ENCODE measurements at regions not wholly inside any gene's neighbourhood (a gene's known extent, or its start where the extent isn't known, plus 50 kb on each side); places are given as distances from the start of the nearest gene placed in this dataset.

DNA sequence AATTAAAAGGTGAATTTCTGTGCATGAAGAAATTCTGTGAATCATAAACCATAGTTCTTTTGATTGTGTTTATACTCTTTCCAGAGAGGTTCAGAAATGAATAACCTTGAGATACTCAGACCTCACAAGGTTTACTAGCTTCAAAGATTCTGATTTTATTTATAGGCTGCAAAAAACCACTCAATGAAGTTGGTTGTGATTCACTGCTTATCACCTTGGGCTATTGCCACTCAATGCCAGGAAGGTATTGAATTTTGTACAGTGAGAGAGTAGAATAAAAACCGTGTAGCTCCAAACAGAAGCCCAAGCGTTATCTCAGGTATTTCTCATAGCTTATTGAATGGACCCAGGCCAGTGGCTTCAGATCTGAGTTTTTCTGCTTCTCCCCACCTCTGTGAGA lies 118.7 kb downstream of the FHIP1A start:
- Histone ChIP-seq H3K9ac (ENCODE audit: low read length) (no peak overlapping the region), H3K27me3 (ENCODE audit: low read length) (no peaks in the 10 kb centered on the region), H3K9me2 (replicated peaks; ENCODE audit: insufficient read depth, low read length) (no peaks in the 10 kb centered on the region), H2AFZ (ENCODE audit: low read length) (no peak overlapping the region), H3K4me2 (ENCODE audit: low read depth, low read length, poor library complexity, severe bottlenecking) (no peak overlapping the region), H3K9me3 (ENCODE audit: low read length) (no peaks in the 10 kb centered on the region), H3K79me2 (ENCODE audit: low read length) (no peaks in the 10 kb centered on the region), H3K4me3 (ENCODE audit: low read length) (no peak overlapping the region), H3K4me1 (ENCODE audit: low read length) (no peaks in the 10 kb centered on the region), H3K27ac (ENCODE audit: low read length) (no peak overlapping the region), H3K36me3 (ENCODE audit: insufficient read depth, low read length) (no peaks in the 10 kb centered on the region), H4K20me1 (ENCODE audit: insufficient read depth, low read depth, low read length) (no peaks in the 10 kb centered on the region)
- no peak for DNase-seq

DNA sequence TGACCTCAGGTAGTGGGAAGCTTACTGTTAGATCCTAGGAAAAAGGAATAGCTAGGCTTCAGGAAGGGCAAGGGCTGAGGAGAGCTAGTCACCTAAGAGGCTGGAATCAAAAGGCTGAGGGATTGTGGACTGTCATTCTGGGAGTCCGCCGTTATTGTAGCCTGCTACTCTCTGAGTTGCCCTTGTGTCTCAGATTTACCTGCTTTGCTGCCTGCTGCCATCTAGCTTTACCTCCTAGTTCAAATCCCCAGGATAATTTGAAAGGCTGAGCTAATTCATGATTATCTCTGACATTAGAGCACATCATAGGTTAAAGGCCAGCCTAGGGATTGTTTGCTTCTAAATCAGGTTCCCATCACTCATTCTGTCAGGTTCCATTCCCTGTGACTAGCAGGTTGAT lies 120.2 kb downstream of the FHIP1A start:
- no peaks in the 10 kb centered on the region for H3K4me1 ChIP-seq (ENCODE audit: low read length)
- no peak overlapping the region for H3K27ac ChIP-seq (ENCODE audit: low read length)
- H2AFZ ChIP-seq (ENCODE audit: low read length): no peak overlapping the region
- no peaks in the 10 kb centered on the region for H3K9me3 ChIP-seq (ENCODE audit: low read length)
- no peaks in the 10 kb centered on the region for H3K36me3 ChIP-seq (ENCODE audit: insufficient read depth, low read length)
- H3K79me2 ChIP-seq (ENCODE audit: low read length): no peaks in the 10 kb centered on the region
- H3K4me2 ChIP-seq (ENCODE audit: low read depth, low read length, poor library complexity, severe bottlenecking): no peak overlapping the region
- no peaks in the 10 kb centered on the region for H3K27me3 ChIP-seq (ENCODE audit: low read length)
- H3K9me2 ChIP-seq (replicated peaks; ENCODE audit: insufficient read depth, low read length): no peaks in the 10 kb centered on the region
- no peak overlapping the region for H3K4me3 ChIP-seq (ENCODE audit: low read length)
- DNase-seq: no peak
- H3K9ac ChIP-seq (ENCODE audit: low read length): no peak overlapping the region
- no peaks in the 10 kb centered on the region for H4K20me1 ChIP-seq (ENCODE audit: insufficient read depth, low read depth, low read length)

DNA sequence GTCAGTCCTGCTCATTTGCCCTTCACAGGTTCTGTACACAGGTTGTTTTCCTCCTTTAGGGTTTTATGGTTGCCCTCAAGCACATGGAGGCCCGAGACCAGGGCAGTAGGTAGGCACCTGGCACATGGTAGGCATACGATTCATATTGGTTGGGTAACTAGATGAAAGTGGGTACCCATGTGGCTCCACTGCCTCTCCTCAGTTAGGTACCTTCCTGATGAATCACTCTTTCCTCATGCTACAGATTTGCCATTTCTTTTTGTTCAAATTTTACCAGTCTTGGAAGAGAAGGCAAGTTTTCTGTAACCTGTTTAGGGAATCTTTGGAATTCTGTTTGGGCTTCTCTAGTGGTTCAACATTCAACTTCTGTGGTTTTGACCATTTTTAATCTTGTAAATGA lies 121.3 kb downstream of the FHIP1A start:
- Histone ChIP-seq H3K27me3 (ENCODE audit: low read length) (no peaks in the 10 kb centered on the region), H3K9me3 (ENCODE audit: low read length) (no peaks in the 10 kb centered on the region), H4K20me1 (ENCODE audit: insufficient read depth, low read depth, low read length) (no peaks in the 10 kb centered on the region), H3K4me2 (ENCODE audit: low read depth, low read length, poor library complexity, severe bottlenecking) (no peak overlapping the region), H3K9ac (ENCODE audit: low read length) (no peak overlapping the region), H3K9me2 (replicated peaks; ENCODE audit: insufficient read depth, low read length) (no peaks in the 10 kb centered on the region), H3K4me3 (ENCODE audit: low read length) (no peak overlapping the region), H3K79me2 (ENCODE audit: low read length) (no peaks in the 10 kb centered on the region), H3K4me1 (ENCODE audit: low read length) (no peaks in the 10 kb centered on the region), H3K27ac (ENCODE audit: low read length) (no peak overlapping the region), H3K36me3 (ENCODE audit: insufficient read depth, low read length) (no peaks in the 10 kb centered on the region), H2AFZ (ENCODE audit: low read length) (no peak overlapping the region)
- no peak for DNase-seq

DNA sequence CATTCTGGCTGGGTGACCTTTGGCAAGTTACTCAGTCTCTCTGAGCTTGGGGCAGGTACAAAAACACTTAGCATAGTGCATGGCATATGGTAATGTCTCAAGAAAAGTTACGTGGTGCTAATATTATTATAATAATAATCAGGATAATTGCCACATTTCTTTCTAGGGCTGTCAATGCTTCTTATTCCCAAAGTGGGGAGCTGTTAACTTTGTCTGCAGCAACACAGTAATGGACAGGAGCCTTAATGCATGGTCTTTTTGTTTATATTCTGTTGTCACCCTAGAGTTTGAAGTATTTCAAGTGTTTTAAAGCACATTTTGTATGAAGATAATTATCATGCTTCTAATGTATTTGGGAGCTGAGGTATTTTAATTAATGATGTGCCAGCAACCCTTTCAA lies 121.8 kb downstream of the FHIP1A start:
- H3K4me2 ChIP-seq (ENCODE audit: low read depth, low read length, poor library complexity, severe bottlenecking): no peak overlapping the region
- H3K27ac ChIP-seq (ENCODE audit: low read length): no peak overlapping the region
- H3K27me3 ChIP-seq (ENCODE audit: low read length): no peaks in the 10 kb centered on the region
- H2AFZ ChIP-seq (ENCODE audit: low read length): no peak overlapping the region
- no peaks in the 10 kb centered on the region for H3K36me3 ChIP-seq (ENCODE audit: insufficient read depth, low read length)
- H3K4me1 ChIP-seq (ENCODE audit: low read length): no peaks in the 10 kb centered on the region
- peak; percentile 57 for DNase-seq
- H3K9ac ChIP-seq (ENCODE audit: low read length): no peak overlapping the region
- H3K9me3 ChIP-seq (ENCODE audit: low read length): no peaks in the 10 kb centered on the region
- H3K79me2 ChIP-seq (ENCODE audit: low read length): no peaks in the 10 kb centered on the region
- no peaks in the 10 kb centered on the region for H4K20me1 ChIP-seq (ENCODE audit: insufficient read depth, low read depth, low read length)
- H3K9me2 ChIP-seq (replicated peaks; ENCODE audit: insufficient read depth, low read length): no peaks in the 10 kb centered on the region
- H3K4me3 ChIP-seq (ENCODE audit: low read length): no peak overlapping the region

DNA sequence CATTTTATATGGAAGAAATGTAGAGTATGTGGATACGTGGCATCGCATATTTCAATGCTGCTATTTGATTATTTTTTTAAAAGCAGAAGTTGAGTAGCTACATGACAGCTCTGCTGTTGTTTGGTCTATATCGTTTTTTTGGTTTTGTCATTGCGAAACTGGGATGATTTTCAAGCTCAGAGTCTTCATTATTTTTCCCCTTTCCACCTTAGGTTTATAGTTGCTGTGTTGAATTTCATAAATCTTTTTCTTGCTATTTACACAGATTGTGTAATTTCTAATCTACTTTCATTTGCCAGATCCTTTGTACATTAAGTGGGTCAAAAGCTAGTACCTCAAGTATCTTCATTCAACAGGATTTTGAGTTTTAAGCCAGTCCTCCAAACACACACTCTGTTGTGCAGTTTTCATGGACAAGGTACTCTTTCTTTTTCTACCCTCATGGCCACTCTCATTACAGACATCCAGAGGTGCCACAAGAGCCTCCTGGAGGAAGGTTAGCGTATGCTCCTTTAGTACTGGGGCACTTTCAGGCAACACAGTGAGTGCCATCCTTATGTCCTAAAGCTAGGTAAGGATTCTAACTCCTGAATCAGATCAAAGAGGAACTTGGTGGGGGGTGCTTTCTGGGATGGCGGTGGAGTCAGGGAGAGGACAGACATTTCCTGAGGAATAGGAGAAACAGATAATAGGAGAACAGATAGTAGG lies 123.2 kb downstream of the FHIP1A start:
- Histone ChIP-seq H4K20me1 (ENCODE audit: insufficient read depth, low read depth, low read length) (no peaks in the 10 kb centered on the region), H3K9ac (ENCODE audit: low read length) (no peak overlapping the region), H3K79me2 (ENCODE audit: low read length) (no peaks in the 10 kb centered on the region), H3K4me3 (ENCODE audit: low read length) (no peak overlapping the region), H3K4me1 (ENCODE audit: low read length) (no peaks in the 10 kb centered on the region), H3K27me3 (ENCODE audit: low read length) (no peaks in the 10 kb centered on the region), H2AFZ (ENCODE audit: low read length) (no peak overlapping the region), H3K9me2 (replicated peaks; ENCODE audit: insufficient read depth, low read length) (no peaks in the 10 kb centered on the region), H3K27ac (ENCODE audit: low read length) (no peak overlapping the region), H3K9me3 (ENCODE audit: low read length) (no peaks in the 10 kb centered on the region), H3K36me3 (ENCODE audit: insufficient read depth, low read length) (no peaks in the 10 kb centered on the region), H3K4me2 (ENCODE audit: low read depth, low read length, poor library complexity, severe bottlenecking) (no peak overlapping the region)
- no peak for DNase-seq

DNA sequence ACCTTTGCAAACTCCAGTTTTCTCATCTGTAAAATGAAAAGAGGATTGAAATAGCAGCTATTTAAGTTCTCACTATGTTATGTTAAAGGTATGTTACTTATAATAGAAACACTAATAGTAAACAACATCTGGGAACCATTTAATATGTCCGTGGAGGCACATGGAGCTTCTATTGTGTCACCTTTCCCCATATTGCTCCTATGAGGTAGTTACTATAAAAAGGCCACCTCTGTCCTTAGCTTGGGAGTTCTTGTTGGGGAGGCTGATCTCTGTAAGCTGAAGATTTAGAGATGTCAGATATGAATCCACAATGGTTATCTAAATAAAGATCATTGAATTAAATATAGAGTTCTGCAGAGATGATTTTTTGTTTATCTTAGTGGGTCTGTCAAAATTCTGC lies 125.2 kb downstream of the FHIP1A start:
- Histone ChIP-seq H3K36me3 (ENCODE audit: insufficient read depth, low read length) (no peaks in the 10 kb centered on the region), H3K4me3 (ENCODE audit: low read length) (no peak overlapping the region), H2AFZ (ENCODE audit: low read length) (no peak overlapping the region), H3K9me3 (ENCODE audit: low read length) (no peaks in the 10 kb centered on the region), H3K27ac (ENCODE audit: low read length) (no peak overlapping the region), H3K9me2 (replicated peaks; ENCODE audit: insufficient read depth, low read length) (no peaks in the 10 kb centered on the region), H3K9ac (ENCODE audit: low read length) (no peak overlapping the region), H3K4me2 (ENCODE audit: low read depth, low read length, poor library complexity, severe bottlenecking) (no peak overlapping the region), H4K20me1 (ENCODE audit: insufficient read depth, low read depth, low read length) (no peaks in the 10 kb centered on the region), H3K79me2 (ENCODE audit: low read length) (no peaks in the 10 kb centered on the region), H3K4me1 (ENCODE audit: low read length) (no peaks in the 10 kb centered on the region), H3K27me3 (ENCODE audit: low read length) (no peaks in the 10 kb centered on the region)
- DNase-seq: no peak

DNA sequence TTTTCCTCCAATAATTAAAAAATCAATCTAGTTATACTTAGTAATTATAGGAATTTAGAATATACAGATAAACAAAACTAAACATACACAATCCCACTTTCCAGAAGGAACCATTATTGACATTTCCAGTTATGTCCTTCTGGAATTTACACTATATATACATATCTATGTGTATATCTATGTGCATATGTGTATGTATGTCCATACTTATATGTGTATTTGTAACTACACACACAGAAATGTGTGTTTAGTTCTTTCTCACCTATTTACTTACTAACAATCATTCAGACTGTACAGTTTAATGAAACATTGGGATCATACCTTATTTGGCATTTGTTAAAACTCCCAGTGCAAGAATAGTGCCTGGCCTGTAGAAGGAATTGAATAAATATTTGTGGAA lies 126.4 kb downstream of the FHIP1A start:
- Histone ChIP-seq H3K4me3 (ENCODE audit: low read length) (no peak overlapping the region), H3K9ac (ENCODE audit: low read length) (no peak overlapping the region), H3K4me2 (ENCODE audit: low read depth, low read length, poor library complexity, severe bottlenecking) (no peak overlapping the region), H4K20me1 (ENCODE audit: insufficient read depth, low read depth, low read length) (no peaks in the 10 kb centered on the region), H2AFZ (ENCODE audit: low read length) (no peak overlapping the region), H3K4me1 (ENCODE audit: low read length) (no peaks in the 10 kb centered on the region), H3K79me2 (ENCODE audit: low read length) (no peaks in the 10 kb centered on the region), H3K9me2 (replicated peaks; ENCODE audit: insufficient read depth, low read length) (no peaks in the 10 kb centered on the region), H3K27me3 (ENCODE audit: low read length) (no peaks in the 10 kb centered on the region), H3K9me3 (ENCODE audit: low read length) (no peaks in the 10 kb centered on the region), H3K36me3 (ENCODE audit: insufficient read depth, low read length) (no peaks in the 10 kb centered on the region), H3K27ac (ENCODE audit: low read length) (no peak overlapping the region)
- DNase-seq: no peak

DNA sequence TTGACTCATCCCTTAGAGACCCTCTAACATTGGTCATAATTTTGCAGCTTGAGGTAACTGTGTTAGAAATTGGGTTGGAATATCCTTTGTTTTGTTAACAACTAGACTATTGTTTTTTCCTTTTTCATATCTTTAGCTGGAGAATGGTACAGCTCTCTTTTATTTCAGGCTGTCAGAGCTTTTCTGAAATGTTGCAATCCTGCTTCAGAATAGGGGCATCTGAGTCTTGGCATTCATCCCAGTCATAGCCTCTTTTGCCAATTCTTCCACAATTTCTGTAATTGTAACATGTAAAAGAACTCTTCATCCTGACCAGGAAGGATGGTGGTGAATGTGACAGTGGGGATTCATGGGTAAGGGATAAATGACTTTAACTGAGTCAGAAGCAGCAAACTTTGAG lies 128.7 kb downstream of the FHIP1A start:
- Histone ChIP-seq H3K9ac (ENCODE audit: low read length) (no peak overlapping the region), H3K36me3 (ENCODE audit: insufficient read depth, low read length) (no peaks in the 10 kb centered on the region)

DNA sequence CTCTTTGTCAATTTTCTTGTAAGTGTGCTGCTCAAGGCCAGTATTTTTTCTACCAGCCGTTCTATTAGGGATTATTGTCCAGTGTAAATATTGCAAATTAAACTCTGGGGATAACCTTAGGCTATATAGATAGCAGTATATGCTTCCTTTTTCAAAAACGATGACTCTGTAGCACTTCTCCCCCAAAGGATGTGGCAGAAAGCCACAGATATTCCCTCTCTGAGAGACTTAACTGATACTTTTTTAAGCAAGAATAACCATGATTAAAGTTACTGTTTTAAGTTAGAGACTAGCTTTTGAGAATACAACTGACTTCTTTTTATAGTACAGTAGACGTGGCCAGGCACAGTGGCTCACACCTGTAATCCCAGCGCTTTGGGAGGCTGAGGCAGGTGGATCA lies 130.0 kb downstream of the FHIP1A start:
- no peak overlapping the region for H2AFZ ChIP-seq (ENCODE audit: low read length)
- no peaks in the 10 kb centered on the region for H3K9me2 ChIP-seq (replicated peaks; ENCODE audit: insufficient read depth, low read length)
- no peak for DNase-seq
- no peaks in the 10 kb centered on the region for H3K36me3 ChIP-seq (ENCODE audit: insufficient read depth, low read length)
- no peaks in the 10 kb centered on the region for H3K79me2 ChIP-seq (ENCODE audit: low read length)
- H3K4me3 ChIP-seq (ENCODE audit: low read length): no peak overlapping the region
- no peaks in the 10 kb centered on the region for H4K20me1 ChIP-seq (ENCODE audit: insufficient read depth, low read depth, low read length)
- H3K9me3 ChIP-seq (ENCODE audit: low read length): no peaks in the 10 kb centered on the region
- H3K9ac ChIP-seq (ENCODE audit: low read length): no peak overlapping the region
- no peaks in the 10 kb centered on the region for H3K27me3 ChIP-seq (ENCODE audit: low read length)
- H3K27ac ChIP-seq (ENCODE audit: low read length): no peak overlapping the region
- H3K4me2 ChIP-seq (ENCODE audit: low read depth, low read length, poor library complexity, severe bottlenecking): no peak overlapping the region
- no peaks in the 10 kb centered on the region for H3K4me1 ChIP-seq (ENCODE audit: low read length)

More for the DNA sequence above, 128.7 kb downstream of the FHIP1A start:
- Histone ChIP-seq H3K4me3 (ENCODE audit: low read length) (no peak overlapping the region), H3K4me2 (ENCODE audit: low read depth, low read length, poor library complexity, severe bottlenecking) (no peak overlapping the region), H3K27ac (ENCODE audit: low read length) (no peak overlapping the region), H2AFZ (ENCODE audit: low read length) (no peak overlapping the region), H3K4me1 (ENCODE audit: low read length) (no peaks in the 10 kb centered on the region), H4K20me1 (ENCODE audit: insufficient read depth, low read depth, low read length) (no peaks in the 10 kb centered on the region), H3K27me3 (ENCODE audit: low read length) (no peaks in the 10 kb centered on the region), H3K79me2 (ENCODE audit: low read length) (no peaks in the 10 kb centered on the region), H3K9me2 (replicated peaks; ENCODE audit: insufficient read depth, low read length) (no peaks in the 10 kb centered on the region), H3K9me3 (ENCODE audit: low read length) (no peaks in the 10 kb centered on the region)
- no peak for DNase-seq

Measured in Karpas-422 (cell line).